ENCODE measurements at regions not wholly inside any gene's neighbourhood (a gene's known extent, or its start where the extent isn't known, plus 50 kb on each side); places are given as distances from the start of the nearest gene placed in this dataset.

DNA sequence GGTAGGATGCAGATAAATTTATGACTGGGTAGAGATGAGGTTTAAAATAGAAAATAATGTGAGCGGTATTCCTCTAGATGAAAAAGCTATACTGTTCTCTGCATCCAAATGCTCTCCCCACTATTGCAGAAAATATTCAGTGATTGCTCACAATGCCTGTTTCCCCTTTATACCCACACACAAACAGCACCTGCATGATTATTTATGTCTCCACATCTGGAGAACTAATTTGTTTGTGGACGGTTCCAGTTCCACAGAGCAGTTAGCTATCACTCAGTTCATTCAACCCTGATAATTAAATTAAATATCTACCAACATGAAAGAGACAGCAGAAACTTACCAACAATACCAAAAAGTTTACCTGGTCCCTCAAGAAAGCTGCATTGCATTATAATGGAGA, 800.0 kb downstream of the CDH11 start:
- no peak overlapping the region for H3K27ac ChIP-seq (ENCODE audit: low read depth in 1 of 2, low read length in 2 of 2)
- TF ChIP-seq, protein P1, sequence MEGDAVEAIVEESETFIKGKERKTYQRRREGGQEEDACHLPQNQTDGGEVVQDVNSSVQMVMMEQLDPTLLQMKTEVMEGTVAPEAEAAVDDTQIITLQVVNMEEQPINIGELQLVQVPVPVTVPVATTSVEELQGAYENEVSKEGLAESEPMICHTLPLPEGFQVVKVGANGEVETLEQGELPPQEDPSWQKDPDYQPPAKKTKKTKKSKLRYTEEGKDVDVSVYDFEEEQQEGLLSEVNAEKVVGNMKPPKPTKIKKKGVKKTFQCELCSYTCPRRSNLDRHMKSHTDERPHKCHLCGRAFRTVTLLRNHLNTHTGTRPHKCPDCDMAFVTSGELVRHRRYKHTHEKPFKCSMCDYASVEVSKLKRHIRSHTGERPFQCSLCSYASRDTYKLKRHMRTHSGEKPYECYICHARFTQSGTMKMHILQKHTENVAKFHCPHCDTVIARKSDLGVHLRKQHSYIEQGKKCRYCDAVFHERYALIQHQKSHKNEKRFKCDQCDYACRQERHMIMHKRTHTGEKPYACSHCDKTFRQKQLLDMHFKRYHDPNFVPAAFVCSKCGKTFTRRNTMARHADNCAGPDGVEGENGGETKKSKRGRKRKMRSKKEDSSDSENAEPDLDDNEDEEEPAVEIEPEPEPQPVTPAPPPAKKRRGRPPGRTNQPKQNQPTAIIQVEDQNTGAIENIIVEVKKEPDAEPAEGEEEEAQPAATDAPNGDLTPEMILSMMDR (IDR thresholded peaks at IDR 0.05) = no peak
- intact Hi-C loops (cut with DNase I, micrococcal nuclease) = no loop called here
- H3K27ac Mint-ChIP-seq = no peak overlapping the region
- H3K36me3 ChIP-seq (ENCODE audit: insufficient read depth, low read length) = no peaks in the 10 kb centered on the region
- POLR2A ChIA-PET = no interaction called here
- DNase-seq = no peak
- H3K4me3 ChIP-seq (ENCODE audit: low read length) = no peak overlapping the region
- peaks cover 0 to 3% of the 10 kb centered on the region in 2 experiments for H3K9me3 ChIP-seq (ENCODE audit: control insufficient read depth in 1 of 2, insufficient read depth in 1 of 2, low read length in 2 of 2)
- peaks cover 11% of the 10 kb centered on the region for H3K9me3 Mint-ChIP-seq
- no peak for ATAC-seq (ENCODE audit: poor library complexity)
- no peaks in the 10 kb centered on the region for H3K27me3 ChIP-seq (ENCODE audit: control insufficient read depth in 1 of 2, insufficient read depth in 2 of 2, low read length in 2 of 2)
- H3K4me1 ChIP-seq (ENCODE audit: insufficient read depth, low read length) = no peaks in the 10 kb centered on the region
- no peaks in the 10 kb centered on the region for H3K4me1 Mint-ChIP-seq (ENCODE audit: low read depth)
- H3K36me3 Mint-ChIP-seq (ENCODE audit: low read depth) = no peaks in the 10 kb centered on the region
- no peak overlapping the region for H3K4me3 Mint-ChIP-seq
- CTCF ChIA-PET = no interaction called here
- no peaks in the 10 kb centered on the region for H3K27me3 Mint-ChIP-seq

DNA sequence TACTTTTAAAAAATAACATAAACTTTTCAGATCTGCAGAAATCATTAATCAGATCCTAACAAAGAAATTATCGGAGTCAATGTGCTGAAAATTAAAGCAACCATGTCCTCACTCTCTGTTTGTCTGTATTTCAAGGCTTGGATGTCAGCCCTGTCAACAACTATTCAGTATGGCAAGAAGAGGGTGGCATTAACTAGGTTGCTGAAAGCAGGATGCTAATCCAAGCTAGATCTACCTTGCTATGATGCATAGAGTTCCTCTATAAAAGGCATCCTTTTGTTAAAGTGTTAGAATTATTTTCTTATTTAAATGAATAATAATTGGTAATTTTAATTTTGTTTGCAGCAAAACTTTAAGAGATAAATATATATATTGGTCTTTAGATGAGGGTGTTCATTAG, 800.8 kb downstream of the CDH11 start:
- H3K4me3 ChIP-seq (ENCODE audit: low read length) = no peak overlapping the region
- Mint-ChIP-seq H3K9me3 (peaks cover 13% of the 10 kb centered on the region), H3K27ac (no peak overlapping the region), H3K27me3 (no peaks in the 10 kb centered on the region), H3K4me3 (no peak overlapping the region), H3K36me3 (ENCODE audit: low read depth) (no peaks in the 10 kb centered on the region), H3K4me1 (ENCODE audit: low read depth) (no peaks in the 10 kb centered on the region)
- ATAC-seq (ENCODE audit: poor library complexity) = no peak
- TF ChIP-seq, protein P1 (IDR thresholded peaks at IDR 0.05) = no peak
- DNase-seq = no peak
- no peak overlapping the region for H3K27ac ChIP-seq (ENCODE audit: low read depth in 1 of 2, low read length in 2 of 2)
- no peaks in the 10 kb centered on the region for H3K4me1 ChIP-seq (ENCODE audit: insufficient read depth, low read length)
- H3K27me3 ChIP-seq (ENCODE audit: control insufficient read depth in 1 of 2, insufficient read depth in 2 of 2, low read length in 2 of 2) = no peaks in the 10 kb centered on the region
- intact Hi-C loops (cut with DNase I, micrococcal nuclease) = no loop called here
- peaks cover 0 to 3% of the 10 kb centered on the region in 2 experiments for H3K9me3 ChIP-seq (ENCODE audit: control insufficient read depth in 1 of 2, insufficient read depth in 1 of 2, low read length in 2 of 2)
- CTCF ChIA-PET = no interaction called here
- H3K36me3 ChIP-seq (ENCODE audit: insufficient read depth, low read length) = no peaks in the 10 kb centered on the region
- POLR2A ChIA-PET = no interaction called here

DNA sequence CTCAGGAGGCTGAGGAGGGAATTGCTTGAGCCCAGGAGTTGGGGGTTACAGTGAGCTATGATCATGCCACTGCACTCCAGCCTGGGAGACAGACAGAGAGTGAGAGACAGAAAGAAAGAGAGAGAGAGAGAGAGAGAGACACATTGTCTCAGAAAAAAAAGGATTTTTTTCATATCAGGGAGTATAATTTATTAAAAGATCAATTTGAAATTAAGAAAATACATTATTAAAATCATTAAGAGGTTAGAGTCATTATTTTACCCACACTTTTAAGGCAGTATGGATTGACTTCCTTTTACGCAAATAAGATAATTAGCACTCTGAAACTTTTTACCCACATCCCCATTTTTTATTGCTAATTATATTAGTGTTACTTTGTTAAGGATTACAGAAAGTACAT, 804.3 kb downstream of the CDH11 start:
- Mint-ChIP-seq H3K4me1 (ENCODE audit: low read depth) (no peaks in the 10 kb centered on the region), H3K9me3 (peaks cover 15% of the 10 kb centered on the region), H3K27ac (no peak overlapping the region), H3K36me3 (ENCODE audit: low read depth) (no peaks in the 10 kb centered on the region), H3K27me3 (no peaks in the 10 kb centered on the region), H3K4me3 (no peak overlapping the region)
- ChIA-PET POLR2A (no interaction called here), CTCF (no interaction called here)
- H3K9me3 ChIP-seq (ENCODE audit: control insufficient read depth in 1 of 2, insufficient read depth in 1 of 2, low read length in 2 of 2) = no peaks in the 10 kb centered on the region
- DNase-seq = no peak
- H3K4me1 ChIP-seq (ENCODE audit: insufficient read depth, low read length) = no peaks in the 10 kb centered on the region
- H3K4me3 ChIP-seq (ENCODE audit: low read length) = no peak overlapping the region
- no peaks in the 10 kb centered on the region for H3K27me3 ChIP-seq (ENCODE audit: control insufficient read depth in 1 of 2, insufficient read depth in 2 of 2, low read length in 2 of 2)
- H3K27ac ChIP-seq (ENCODE audit: low read depth in 1 of 2, low read length in 2 of 2) = no peak overlapping the region
- no peak for ATAC-seq (ENCODE audit: poor library complexity)
- TF ChIP-seq, protein P1 (IDR thresholded peaks at IDR 0.05) = no peak
- H3K36me3 ChIP-seq (ENCODE audit: insufficient read depth, low read length) = no peaks in the 10 kb centered on the region
- intact Hi-C loops (cut with DNase I, micrococcal nuclease) = no loop called here

Data from CD4-positive, alpha-beta T cell (primary cell).